BJ (cell line): ENCODE measurements at regions not wholly inside any gene's neighbourhood (a gene's known extent, or its start where the extent isn't known, plus 50 kb on each side); places are given as distances from the start of the nearest gene placed in this dataset.

ENCODE experiments used
- CTCF ChIA-PET: fragments of 350-600 bp; formaldehyde crosslinking; extraction: SDS; loops from one replicate; lab custom pipeline; 2021; ENCODE audit warnings: antibody characterized with exemption, inconsistent platforms; lab: Yijun Ruan, JAX
- POLR2A ChIA-PET: fragments of 300-600 bp; sonication (Branson Sonifier 250); formaldehyde crosslinking; extraction: SDS; loops from one replicate; lab custom pipeline; 2021; ENCODE audit warnings: antibody characterized with exemption; lab: Charles Lee
- DNase-seq: peaks from one replicate; pipeline ENCODE4 v3.0.0-alpha.2; 2011; ENCODE audit warnings: low read depth
- H3K27me3 ChIP-seq: 2 replicates; pipeline ENCODE4 v1.6.0; 2011; ENCODE audit warnings: low read length; ENCODE audit not compliant: control insufficient read depth, insufficient read depth
- H3K36me3 ChIP-seq: 2 replicates; pipeline ENCODE4 v1.5.1; 2011; ENCODE audit warnings: low read length; ENCODE audit not compliant: control insufficient read depth, insufficient read depth
- H3K4me3 ChIP-seq: 2 replicates; pipeline ENCODE4 v1.5.1; 2011; ENCODE audit warnings: low read depth, mild to moderate bottlenecking, control low read depth, low read length
- TF ChIP-seq, protein P1 (sequence below): IDR thresholded peaks from 2 replicates; pipeline ENCODE4 v1.5.1; 2011; ENCODE audit warnings: low read depth, mild to moderate bottlenecking, control low read depth, inconsistent platforms, low read length, moderate library complexity; ENCODE audit not compliant: insufficient read depth

DNA sequence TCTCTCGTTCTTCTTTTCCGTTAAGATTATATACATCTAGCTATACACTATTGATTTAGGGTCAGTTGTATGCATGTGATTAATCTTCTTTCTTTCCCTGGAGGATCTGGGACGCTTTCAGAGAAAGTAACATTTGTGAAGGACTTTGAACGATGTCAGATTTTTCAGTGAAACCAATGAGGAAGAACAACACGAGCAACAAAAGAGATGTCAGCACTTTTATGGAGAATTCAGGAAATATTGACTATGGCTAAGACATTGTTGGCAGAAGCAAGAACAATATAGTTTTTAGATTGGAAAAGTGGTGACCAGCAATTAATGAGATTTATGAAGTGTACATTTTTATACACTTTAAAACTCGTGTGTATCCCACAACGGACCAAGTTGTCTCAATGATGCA is 355.5 kb downstream of the TGFB2 start:
- POLR2A ChIA-PET, result no interaction called here
- no peaks in the 10 kb centered on the region for H3K27me3 ChIP-seq
- TF ChIP-seq, protein P1, sequence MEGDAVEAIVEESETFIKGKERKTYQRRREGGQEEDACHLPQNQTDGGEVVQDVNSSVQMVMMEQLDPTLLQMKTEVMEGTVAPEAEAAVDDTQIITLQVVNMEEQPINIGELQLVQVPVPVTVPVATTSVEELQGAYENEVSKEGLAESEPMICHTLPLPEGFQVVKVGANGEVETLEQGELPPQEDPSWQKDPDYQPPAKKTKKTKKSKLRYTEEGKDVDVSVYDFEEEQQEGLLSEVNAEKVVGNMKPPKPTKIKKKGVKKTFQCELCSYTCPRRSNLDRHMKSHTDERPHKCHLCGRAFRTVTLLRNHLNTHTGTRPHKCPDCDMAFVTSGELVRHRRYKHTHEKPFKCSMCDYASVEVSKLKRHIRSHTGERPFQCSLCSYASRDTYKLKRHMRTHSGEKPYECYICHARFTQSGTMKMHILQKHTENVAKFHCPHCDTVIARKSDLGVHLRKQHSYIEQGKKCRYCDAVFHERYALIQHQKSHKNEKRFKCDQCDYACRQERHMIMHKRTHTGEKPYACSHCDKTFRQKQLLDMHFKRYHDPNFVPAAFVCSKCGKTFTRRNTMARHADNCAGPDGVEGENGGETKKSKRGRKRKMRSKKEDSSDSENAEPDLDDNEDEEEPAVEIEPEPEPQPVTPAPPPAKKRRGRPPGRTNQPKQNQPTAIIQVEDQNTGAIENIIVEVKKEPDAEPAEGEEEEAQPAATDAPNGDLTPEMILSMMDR, result no peak
- no peak overlapping the region for H3K4me3 ChIP-seq
- DNase-seq, result no peak
- CTCF ChIA-PET, result no interaction called here
- H3K36me3 ChIP-seq, result no peaks in the 10 kb centered on the region

DNA sequence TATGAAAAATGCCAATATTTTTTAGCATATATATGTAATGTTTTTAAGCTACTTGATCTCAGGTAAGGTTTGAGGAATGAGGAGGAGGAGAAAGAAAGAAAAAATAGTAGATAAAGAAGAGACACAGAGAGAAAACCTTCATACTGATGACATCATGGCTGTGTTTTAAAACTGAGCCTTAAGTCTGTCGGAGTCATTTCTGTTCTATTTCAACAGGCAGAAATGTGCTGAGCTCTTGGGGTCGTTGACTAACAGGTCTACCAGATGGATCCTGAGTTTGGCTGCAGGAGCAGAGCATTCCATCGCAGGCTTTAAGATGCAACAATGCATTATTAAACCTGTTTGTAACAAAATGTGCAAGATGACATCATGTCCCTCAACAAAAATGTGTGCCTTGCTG is 356.0 kb downstream of the TGFB2 start:
- POLR2A ChIA-PET, result no interaction called here
- TF ChIP-seq, protein P1, result no peak
- CTCF ChIA-PET, result no interaction called here
- no peaks in the 10 kb centered on the region for H3K36me3 ChIP-seq
- H3K27me3 ChIP-seq, result no peaks in the 10 kb centered on the region
- no peak overlapping the region for H3K4me3 ChIP-seq
- no peak for DNase-seq

DNA sequence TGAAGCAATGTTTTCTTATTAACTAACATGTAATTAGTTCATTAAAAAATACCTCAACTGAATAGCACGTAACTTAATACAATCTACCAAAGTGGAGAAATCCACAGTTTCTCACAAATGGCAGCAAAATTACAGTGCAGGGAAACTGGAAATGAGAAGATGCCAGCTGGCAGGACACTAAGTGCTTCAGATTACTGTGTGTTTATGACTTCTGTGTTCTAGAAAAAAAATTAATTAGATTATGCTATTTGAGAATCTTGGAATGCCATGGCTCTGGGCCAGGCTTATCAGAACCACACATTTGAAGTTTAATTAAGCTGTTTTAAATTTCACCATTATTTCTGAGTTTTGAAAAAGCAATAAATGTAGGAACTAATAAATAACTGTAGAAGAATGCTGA is 357.6 kb downstream of the TGFB2 start:
- ChIA-PET CTCF (no interaction called here), POLR2A (no interaction called here)
- no peak for DNase-seq
- TF ChIP-seq, protein P1, result no peak
- Histone ChIP-seq H3K36me3 (no peaks in the 10 kb centered on the region), H3K27me3 (no peaks in the 10 kb centered on the region), H3K4me3 (no peak overlapping the region)

DNA sequence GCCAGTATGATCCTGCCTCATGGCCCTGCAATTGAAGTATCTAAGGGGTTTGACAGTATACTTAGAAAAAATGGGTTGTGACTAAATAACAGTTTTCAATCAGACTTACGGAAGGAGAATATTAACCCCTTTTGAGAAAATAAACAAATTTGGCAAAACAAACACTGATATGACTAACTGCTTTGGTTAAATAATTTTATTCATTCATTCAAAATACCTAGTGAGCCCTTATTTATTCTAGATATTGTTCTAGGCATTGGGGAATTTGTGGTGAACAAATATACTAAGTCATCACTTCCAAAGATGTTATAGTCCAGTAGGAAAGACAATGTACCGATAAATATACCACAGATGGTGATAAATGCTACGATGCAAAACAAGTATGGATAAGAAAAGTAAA is 358.7 kb downstream of the TGFB2 start:
- TF ChIP-seq, protein P1, result no peak
- Histone ChIP-seq H3K27me3 (no peaks in the 10 kb centered on the region), H3K4me3 (no peak overlapping the region), H3K36me3 (no peaks in the 10 kb centered on the region)
- DNase-seq, result no peak
- ChIA-PET CTCF (no interaction called here), POLR2A (no interaction called here)

DNA sequence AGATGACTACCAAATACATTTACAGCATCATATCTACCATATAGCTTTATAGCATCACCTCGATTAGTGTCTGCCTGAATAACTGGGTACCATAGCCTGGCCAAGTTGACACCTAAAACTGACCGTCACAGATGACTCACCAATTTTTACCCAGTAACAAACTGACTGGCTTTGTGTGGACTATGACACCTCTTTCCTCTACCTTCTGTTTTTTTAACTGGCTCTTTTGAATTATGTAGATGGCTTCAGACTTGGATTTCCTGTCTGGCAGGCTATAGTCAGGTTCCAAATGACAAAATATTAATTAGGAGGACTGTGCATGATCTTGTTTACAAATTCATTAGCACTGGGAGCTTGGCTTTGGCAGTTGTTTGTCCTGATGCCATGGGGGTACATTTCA is 360.3 kb downstream of the TGFB2 start:
- DNase-seq, result no peak
- CTCF ChIA-PET, result interaction anchor here (0.6 kb wide), 1 partner anchor 10 kb away, joined by 3 read pairs; no protein-coding TSS in a partner anchor

More for the DNA sequence above, 360.3 kb downstream of the TGFB2 start:
- Histone ChIP-seq H3K27me3 (no peaks in the 10 kb centered on the region), H3K36me3 (no peaks in the 10 kb centered on the region), H3K4me3 (no peak overlapping the region)
- POLR2A ChIA-PET, result no interaction called here
- TF ChIP-seq, protein P1, result no peak
